Lung (tissue), 11 donors: ENCODE measurements at regions not wholly inside any gene's neighbourhood (a gene's known extent, or its start where the extent isn't known, plus 50 kb on each side); places are given as distances from the start of the nearest gene placed in this dataset.

Experiments used
- ATAC-seq: fragments of 200-7000 bp; cut with Tn5 transposase; one replicate; pipeline ENCODE4 v1.9.1; 2020; ENCODE audit warnings: moderate number of reproducible peaks; ENCODE audit not compliant: insufficient read depth, low FRiP score
- DNase-seq, 3 donors: peaks; one replicate each; pipeline ENCODE4 v3.0.0-alpha.2; 2013 to 2017
- H3K27ac ChIP-seq, 2 donors: one replicate each; pipeline ENCODE4 v1.5.1; 2013; ENCODE audit warnings: mild to moderate bottlenecking in 2 of 2, moderate library complexity in 2 of 2, control low read depth in 1 of 2, inconsistent platforms in 1 of 2, low read depth in 1 of 2, low read length in 1 of 2
- H3K27me3 ChIP-seq, 3 donors: one replicate each; pipeline ENCODE4 v1.5.1; 2013; ENCODE audit warnings: low read length in 2 of 3; ENCODE audit not compliant: control insufficient read depth in 3 of 3, insufficient read depth in 3 of 3
- H3K36me3 ChIP-seq, 4 donors: one replicate each; pipeline ENCODE4 v1.5.1; 2013; ENCODE audit warnings: low read length in 4 of 4, mild to moderate bottlenecking in 1 of 4, moderate library complexity in 1 of 4; ENCODE audit not compliant: control insufficient read depth in 4 of 4, insufficient read depth in 4 of 4
- H3K4me1 ChIP-seq, 5 donors: one replicate each; pipeline ENCODE4 v1.5.1; 2013; ENCODE audit warnings: low read length in 5 of 5, mild to moderate bottlenecking in 2 of 5, moderate library complexity in 1 of 5; ENCODE audit not compliant: control insufficient read depth in 5 of 5, insufficient read depth in 5 of 5
- H3K4me3 ChIP-seq: one replicate; pipeline ENCODE4 v1.5.1; 2013; ENCODE audit warnings: mild to moderate bottlenecking, control low read depth, moderate library complexity
- H3K9ac ChIP-seq, 2 donors: one replicate each; pipeline ENCODE4 v1.5.1; 2013; ENCODE audit warnings: low read length in 2 of 2, control low read depth in 1 of 2; ENCODE audit not compliant: insufficient read depth in 1 of 2
- H3K9me3 ChIP-seq, 4 donors: one replicate each; pipeline ENCODE4 v1.5.1; 2013; ENCODE audit warnings: low read length in 3 of 4, mild to moderate bottlenecking in 1 of 4, moderate library complexity in 1 of 4; ENCODE audit not compliant: control insufficient read depth in 4 of 4, insufficient read depth in 3 of 4
- CTCF ChIP-seq: IDR thresholded peaks from 2 replicates; pipeline ENCODE4 v1.5.1; 2012; ENCODE audit warnings: mild to moderate bottlenecking; ENCODE audit errors: control extremely low read depth, extremely low read depth
- WGBS, 2 donors: extraction: QIAGEN DNeasy Blood & Tissue Kit; methylation state at CpG; one replicate each; pipeline ENCODE4 v1.1.7; 2013; 5-methylcytosine and 5-hydroxymethylcytosine counted together
- donor health status: control.
- donor health status: control.
- donor health status: Bipolar disorder and iron deficiency.
- donor health status: healthy.
- donor health status: DM: yes; HTN: yes; CAD: no.

GRCh38 chr10:63783882-63784281 is 262.7 kb downstream of the REEP3 start:
- 89 to 99% methylated on average over 1 of the region's 1 CpG for WGBS, 2 donors
- Histone ChIP-seq H3K9ac (no peak overlapping the region), H3K27me3 (no peaks in the 10 kb centered on the region), H3K27ac (no peak overlapping the region), H3K9me3 (no peaks in the 10 kb centered on the region), H3K4me1 (peaks cover 0 to 3% (median 0%) of the 10 kb centered on the region in 5 donors), H3K36me3 (no peaks in the 10 kb centered on the region), H3K4me3 (no peak overlapping the region)
- DNase-seq = no peak
- no peak for ATAC-seq
- no peak for TF ChIP-seq CTCF

- no peaks in the 10 kb centered on the region for H3K4me1 ChIP-seq
- no peaks in the 10 kb centered on the region for H3K36me3 ChIP-seq
- no peak for ATAC-seq
- no peak for DNase-seq
- WGBS, 2 donors = 94 to 95% methylated on average over 3 of the region's 3 CpGs
- no peak overlapping the region for H3K27ac ChIP-seq
- no peak overlapping the region for H3K9ac ChIP-seq
- TF ChIP-seq CTCF = no peak
- H3K9me3 ChIP-seq = no peaks in the 10 kb centered on the region
- H3K4me3 ChIP-seq = no peak overlapping the region
- no peaks in the 10 kb centered on the region for H3K27me3 ChIP-seq
Measured at GRCh38 chr10:63788152-63788821, 267.1 kb downstream of the REEP3 start.

- Histone ChIP-seq H3K4me1 (peaks cover 0 to 17% (median 0%) of the 10 kb centered on the region in 5 donors), H3K27me3 (no peaks in the 10 kb centered on the region), H3K27ac (no peak overlapping the region), H3K4me3 (no peak overlapping the region), H3K36me3 (no peaks in the 10 kb centered on the region), H3K9me3 (no peaks in the 10 kb centered on the region), H3K9ac (no peak overlapping the region)
- WGBS, 2 donors = 82 to 94% methylated on average over 8 of the region's 8 CpGs
- DNase-seq (no peak), ATAC-seq (no peak)
- TF ChIP-seq CTCF = no peak
Measured at GRCh38 chr10:63795094-63795860, 274.1 kb downstream of the REEP3 start.
